HepG2 (cell line): ENCODE measurements at regions not wholly inside any gene's neighbourhood (a gene's known extent, or its start where the extent isn't known, plus 50 kb on each side); places are given as distances from the start of the nearest gene placed in this dataset.

ENCODE experiments used
- FOXJ3 ChIP-seq: sonication (generic); formaldehyde crosslinking; IDR thresholded peaks from 2 replicates; pipeline ENCODE4 v1.4.0; 2020; ENCODE audit warnings: missing genetic modification reagents, mild to moderate bottlenecking, borderline replicate concordance
- KLF9 ChIP-seq: IDR thresholded peaks from 2 replicates; pipeline ENCODE4 v1.6.1; 2016; ENCODE audit warnings: low read depth
- NFE2L1 ChIP-seq: sonication (generic); formaldehyde crosslinking; IDR thresholded peaks from 2 replicates; pipeline ENCODE4 v1.4.0; 2020; ENCODE audit warnings: missing genetic modification reagents, mild to moderate bottlenecking, borderline replicate concordance
- RXRB ChIP-seq: IDR thresholded peaks from 2 replicates; pipeline ENCODE4 v1.6.1; 2016; ENCODE audit warnings: borderline replicate concordance, missing genetic modification reagents, missing compliant biosample characterization
- SKI ChIP-seq: fragments of 450-650 bp; IDR thresholded peaks from one replicate; pipeline ENCODE4 v1.6.1; 2018; ENCODE audit warnings: mild to moderate bottlenecking; ENCODE audit not compliant: partially characterized antibody
- XBP1 ChIP-seq: sonication (generic); formaldehyde crosslinking; IDR thresholded peaks from 2 replicates; pipeline ENCODE4 v1.5.0; 2020; ENCODE audit warnings: missing genetic modification reagents
- ZFP41 ChIP-seq: sonication (generic); formaldehyde crosslinking; IDR thresholded peaks from 2 replicates; pipeline ENCODE4 v1.4.0; 2020; ENCODE audit warnings: mild to moderate bottlenecking, missing genetic modification reagents, borderline replicate concordance
- TF ChIP-seq, protein P1 (sequence below): sonication (generic); formaldehyde crosslinking; IDR thresholded peaks from 2 replicates; pipeline ENCODE4 v1.5.0; 2020; ENCODE audit warnings: mild to moderate bottlenecking, missing genetic modification reagents, moderate library complexity

GRCh38 chr17:70796757-70797156 is 627.4 kb downstream of the KCNJ2 start:
- TF ChIP-seq, protein P1, sequence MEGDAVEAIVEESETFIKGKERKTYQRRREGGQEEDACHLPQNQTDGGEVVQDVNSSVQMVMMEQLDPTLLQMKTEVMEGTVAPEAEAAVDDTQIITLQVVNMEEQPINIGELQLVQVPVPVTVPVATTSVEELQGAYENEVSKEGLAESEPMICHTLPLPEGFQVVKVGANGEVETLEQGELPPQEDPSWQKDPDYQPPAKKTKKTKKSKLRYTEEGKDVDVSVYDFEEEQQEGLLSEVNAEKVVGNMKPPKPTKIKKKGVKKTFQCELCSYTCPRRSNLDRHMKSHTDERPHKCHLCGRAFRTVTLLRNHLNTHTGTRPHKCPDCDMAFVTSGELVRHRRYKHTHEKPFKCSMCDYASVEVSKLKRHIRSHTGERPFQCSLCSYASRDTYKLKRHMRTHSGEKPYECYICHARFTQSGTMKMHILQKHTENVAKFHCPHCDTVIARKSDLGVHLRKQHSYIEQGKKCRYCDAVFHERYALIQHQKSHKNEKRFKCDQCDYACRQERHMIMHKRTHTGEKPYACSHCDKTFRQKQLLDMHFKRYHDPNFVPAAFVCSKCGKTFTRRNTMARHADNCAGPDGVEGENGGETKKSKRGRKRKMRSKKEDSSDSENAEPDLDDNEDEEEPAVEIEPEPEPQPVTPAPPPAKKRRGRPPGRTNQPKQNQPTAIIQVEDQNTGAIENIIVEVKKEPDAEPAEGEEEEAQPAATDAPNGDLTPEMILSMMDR (CRISPR knock-in tag), result no peak
- TF ChIP-seq KLF9 (no peak), ZFP41 (CRISPR knock-in tag) (no peak), XBP1 (no peak), SKI (no peak), FOXJ3 (CRISPR knock-in tag) (no peak), NFE2L1 (CRISPR knock-in tag) (no peak), RXRB (CRISPR knock-in tag) (no peak)
